IMR-90 (cell line): ENCODE measurements at regions not wholly inside any gene's neighbourhood (a gene's known extent, or its start where the extent isn't known, plus 50 kb on each side); places are given as distances from the start of the nearest gene placed in this dataset.
A peak's percentile ranks its signal among the peaks of the same experiment; 100 is the strongest.

ENCODE experiments used
- ATAC-seq: fragments of 200-7000 bp; cut with Tn5 transposase; 2 replicates; pipeline ENCODE4 v1.9.1; 2020; ENCODE audit warnings: low read depth, mild to moderate bottlenecking, moderate library complexity
- BruUV-seq: library from RNA; stranded (reverse); fragments of 400-500 nt; replicated peaks from 2 replicates; lab custom pipeline; 2021; lab: Mats Ljungman, UMichigan
- CTCF ChIA-PET: fragments of 300-600 bp; formaldehyde crosslinking; extraction: SDS; loops from one replicate; lab custom pipeline; 2021; ENCODE audit warnings: antibody characterized with exemption; lab: Yijun Ruan, JAX
- POLR2A ChIA-PET: fragments of 300-600 bp; sonication (Branson Sonifier 250); formaldehyde crosslinking; loops from one replicate; lab custom pipeline; 2022; ENCODE audit warnings: antibody characterized with exemption; ENCODE audit not compliant: unreplicated experiment; lab: Charles Lee
- DNase-seq: peaks from one replicate; pipeline ENCODE4 v3.0.0; 2013
- H2AFZ ChIP-seq: replicated peaks from 2 replicates; pipeline ENCODE3; 2013; ENCODE audit warnings: low read length, mild to moderate bottlenecking; ENCODE audit not compliant: poor library complexity
- H2AK5ac ChIP-seq: 2 replicates; pipeline ENCODE4 v1.6.1; 2013; ENCODE audit warnings: low read depth, low read length, inconsistent platforms
- H2AK9ac ChIP-seq: replicated peaks from 2 replicates; pipeline ENCODE3; 2013; ENCODE audit warnings: mild to moderate bottlenecking, low read depth, low read length, moderate library complexity; ENCODE audit not compliant: poor library complexity
- H2BK120ac ChIP-seq: 2 replicates; pipeline ENCODE4 v1.6.1; 2013; ENCODE audit warnings: low read depth, low read length, inconsistent platforms
- H2BK15ac ChIP-seq: 3 replicates; pipeline ENCODE4 v1.6.1; 2013; ENCODE audit warnings: low read depth, low read length, inconsistent platforms
- H2BK20ac ChIP-seq: 2 replicates; pipeline ENCODE4 v1.6.1; 2013; ENCODE audit warnings: low read depth, mild to moderate bottlenecking, inconsistent platforms, low read length, moderate library complexity
- H2BK5ac ChIP-seq: 2 replicates; pipeline ENCODE4 v1.6.1; 2013; ENCODE audit warnings: mild to moderate bottlenecking, low read depth, low read length, inconsistent platforms; ENCODE audit not compliant: poor library complexity, severe bottlenecking
- H3K14ac ChIP-seq: replicated peaks from 2 replicates; pipeline ENCODE4 v1.6.1; 2013; ENCODE audit warnings: low read depth, low read length, inconsistent platforms
- H3K18ac ChIP-seq: 2 replicates; pipeline ENCODE4 v1.6.1; 2013; ENCODE audit warnings: low read depth, low read length, control low read depth
- H3K23ac ChIP-seq: 2 replicates; pipeline ENCODE4 v1.6.1; 2013; ENCODE audit warnings: low read depth, low read length, inconsistent platforms
- H3K27ac ChIP-seq: 2 replicates; pipeline ENCODE4 v1.5.1; 2013; ENCODE audit warnings: mild to moderate bottlenecking, control low read depth, low read length; ENCODE audit not compliant: insufficient read depth
- H3K27me3 ChIP-seq: 2 replicates; pipeline ENCODE4 v1.6.1; 2013; ENCODE audit warnings: low read length; ENCODE audit not compliant: control insufficient read depth, insufficient read depth
- H3K36me3 ChIP-seq: 2 replicates; pipeline ENCODE4 v1.6.1; 2013; ENCODE audit warnings: low read length, mixed read lengths; ENCODE audit not compliant: control insufficient read depth, insufficient read depth
- H3K4ac ChIP-seq: 2 replicates; pipeline ENCODE4 v1.6.1; 2013; ENCODE audit warnings: low read depth, low read length, inconsistent platforms
- H3K4me1 ChIP-seq: 2 replicates; pipeline ENCODE4 v1.6.1; 2013; ENCODE audit warnings: low read length, mixed read lengths; ENCODE audit not compliant: control insufficient read depth, insufficient read depth
- H3K4me2 ChIP-seq: 2 replicates; pipeline ENCODE4 v1.6.1; 2013; ENCODE audit warnings: low read depth, mild to moderate bottlenecking, control low read depth, low read length, moderate library complexity
- H3K4me3 ChIP-seq: 2 replicates; pipeline ENCODE4 v1.5.1; 2013; ENCODE audit warnings: low read depth, mild to moderate bottlenecking, control low read depth, low read length, moderate library complexity; ENCODE audit not compliant: insufficient read depth
- H3K56ac ChIP-seq: 2 replicates; pipeline ENCODE4 v1.6.1; 2013; ENCODE audit warnings: low read length, inconsistent platforms; ENCODE audit not compliant: insufficient read depth; ENCODE audit errors: extremely low read depth
- H3K79me1 ChIP-seq, 2 experiments: 2 replicates each; pipeline ENCODE4 v1.6.1; 2013; ENCODE audit warnings: low read length in 2 of 2, inconsistent platforms in 1 of 2, low read depth in 1 of 2
- H3K9ac ChIP-seq: 2 replicates; pipeline ENCODE4 v1.6.1; 2013; ENCODE audit warnings: low read depth, low read length, control low read depth
- H3K9me1 ChIP-seq: 2 replicates; pipeline ENCODE4 v1.6.1; 2013; ENCODE audit warnings: low read length, inconsistent platforms; ENCODE audit not compliant: insufficient read depth
- H3K9me3 ChIP-seq: 2 replicates; pipeline ENCODE4 v1.6.1; 2013; ENCODE audit warnings: low read length; ENCODE audit not compliant: control insufficient read depth, insufficient read depth
- H4K20me1 ChIP-seq: 2 replicates; pipeline ENCODE4 v1.6.1; 2013; ENCODE audit warnings: low read length, inconsistent platforms; ENCODE audit not compliant: insufficient read depth
- H4K5ac ChIP-seq: 2 replicates; pipeline ENCODE4 v1.6.1; 2013; ENCODE audit warnings: mild to moderate bottlenecking, low read depth, low read length, control low read depth
- H4K8ac ChIP-seq, 2 experiments: 2 replicates each; pipeline ENCODE4 v1.6.1; 2013; ENCODE audit warnings: low read depth in 2 of 2, low read length in 2 of 2, control low read depth in 1 of 2, inconsistent platforms in 1 of 2
- H4K91ac ChIP-seq: 2 replicates; pipeline ENCODE4 v1.6.1; 2013; ENCODE audit warnings: low read depth, low read length, inconsistent platforms; ENCODE audit not compliant: insufficient read depth
- BHLHE40 ChIP-seq: fragments of 150-350 bp; IDR thresholded peaks from 2 replicates; pipeline ENCODE4 v1.6.1; 2016; ENCODE audit warnings: mild to moderate bottlenecking, low read depth, low read length
- CEBPB ChIP-seq: IDR thresholded peaks from 2 replicates; pipeline ENCODE4 v1.6.1; 2012; ENCODE audit warnings: low read depth, low read length, improper control_type of control experiment
- CHD1 ChIP-seq: IDR thresholded peaks from 2 replicates; pipeline ENCODE4 v1.6.1; 2012; ENCODE audit warnings: low read depth, low read length, improper control_type of control experiment
- CTCF ChIP-seq: conservative IDR thresholded peaks from 2 replicates; pipeline ENCODE4 v1.5.1; 2012; ENCODE audit warnings: mild to moderate bottlenecking, low read depth, low read length, improper control_type of control experiment
- ELK1 ChIP-seq: fragments of 150-350 bp; IDR thresholded peaks from 2 replicates; pipeline ENCODE4 v1.6.1; 2016; ENCODE audit warnings: low read depth, mild to moderate bottlenecking, low read length, moderate library complexity, borderline replicate concordance
- MAFK ChIP-seq: IDR thresholded peaks from 2 replicates; pipeline ENCODE4 v1.6.1; 2012; ENCODE audit warnings: low read depth, low read length, improper control_type of control experiment
- MAZ ChIP-seq: IDR thresholded peaks from 2 replicates; pipeline ENCODE4 v1.6.1; 2012; ENCODE audit warnings: low read depth, mild to moderate bottlenecking, low read length, improper control_type of control experiment, moderate library complexity, borderline replicate concordance
- NFE2L2 ChIP-seq: fragments of 150-350 bp; IDR thresholded peaks from 2 replicates; pipeline ENCODE4 v1.6.1; 2016; ENCODE audit warnings: low read depth, mild to moderate bottlenecking, low read length
- SMC3 ChIP-seq: fragments of 150-350 bp; IDR thresholded peaks from 2 replicates; pipeline ENCODE4 v1.6.1; 2016; ENCODE audit warnings: low read depth, mild to moderate bottlenecking, antibody characterized with exemption, low read length, moderate library complexity
- USF2 ChIP-seq: fragments of 150-350 bp; IDR thresholded peaks from 2 replicates; pipeline ENCODE4 v1.6.1; 2017; ENCODE audit warnings: mild to moderate bottlenecking, antibody characterized with exemption, low read length, low read depth
- WGBS, 2 experiments: methylation state at CpG; one replicate each; pipeline versions ENCODE4 v1.1.5 to v1.1.7; 2013; ENCODE audit warnings: missing lambda C conversion rate in 2 of 2; ENCODE audit not compliant: insufficient read length in 1 of 2; ENCODE audit errors: extremely low coverage in 2 of 2; 5-methylcytosine and 5-hydroxymethylcytosine counted together
- dilution Hi-C: fragments of 300-500 bp; cut with HindIII; formaldehyde crosslinking; loops from one replicate; pipeline ENCODE4 v1.14.3; 2018; ENCODE audit warnings: low sequenced_read_pairs; ENCODE audit not compliant: unreplicated experiment
- in situ Hi-C: fragments of 300-500 bp; cut with MboI; formaldehyde crosslinking; loops from 3 replicates; pipeline ENCODE4 v1.14.3; 2019; ENCODE audit warnings: low sequenced_read_pairs, inconsistent platforms, mixed read lengths
- intact Hi-C: fragments of 100-400 bp; cut with micrococcal nuclease; formaldehyde crosslinking; loops from 2 replicates; pipeline ENCODE4 v1.10.0; 2022

GRCh38 chr2:181823405-181823804 lies 68.1 kb upstream of the ITPRID2 start:
- no peaks in the 10 kb centered on the region for H3K4me1 ChIP-seq
- DNase-seq (peak; percentile 18), ATAC-seq (no peak)
- no TSS peak for BruUV-seq
- H2BK20ac ChIP-seq, result no peak overlapping the region
- H2AFZ ChIP-seq, result no peak overlapping the region
- H2AK5ac ChIP-seq, result no peak overlapping the region
- H3K14ac ChIP-seq, result no peak overlapping the region
- POLR2A ChIA-PET, result no interaction called here
- no peak overlapping the region for H3K23ac ChIP-seq
- H3K9me3 ChIP-seq, result no peaks in the 10 kb centered on the region
- H3K27me3 ChIP-seq, result no peaks in the 10 kb centered on the region
- no peak overlapping the region for H2BK120ac ChIP-seq
- dilution Hi-C loops (no loop called here), intact Hi-C loops (no loop called here), in situ Hi-C loops (no loop called here)
- H4K5ac ChIP-seq, result no peak overlapping the region
- H3K4me2 ChIP-seq, result no peak overlapping the region
- H3K4me3 ChIP-seq, result no peak overlapping the region
- no peak overlapping the region for H4K91ac ChIP-seq
- no peak overlapping the region for H4K8ac ChIP-seq
- no peaks in the 10 kb centered on the region for H4K20me1 ChIP-seq
- TF ChIP-seq MAZ (no peak), CHD1 (no peak), USF2 (no peak), CEBPB (no peak), SMC3 (no peak), BHLHE40 (no peak), ELK1 (no peak), NFE2L2 (no peak), MAFK (no peak), CTCF (no peak)
- no peak overlapping the region for H3K4ac ChIP-seq
- no peaks in the 10 kb centered on the region for H3K36me3 ChIP-seq
- no peak overlapping the region for H2AK9ac ChIP-seq
- no peak overlapping the region for H2BK5ac ChIP-seq
- no peak overlapping the region for H2BK15ac ChIP-seq
- no peaks in the 10 kb centered on the region for H3K9me1 ChIP-seq
- no peak overlapping the region for H3K56ac ChIP-seq
- no peaks in the 10 kb centered on the region for H3K79me1 ChIP-seq
- no peak overlapping the region for H3K9ac ChIP-seq
- CTCF ChIA-PET, result no interaction called here
- H3K18ac ChIP-seq, result no peak overlapping the region
- no peak overlapping the region for H3K27ac ChIP-seq
- no CpG with 5 or more reads among the region's 2 CpGs for WGBS, 2 experiments
